ENCODE measurements at regions not wholly inside any gene's neighbourhood (a gene's known extent, or its start where the extent isn't known, plus 50 kb on each side); places are given as distances from the start of the nearest gene placed in this dataset.

- Histone ChIP-seq H3K4me3 (IDR thresholded peaks at IDR 0.05; ENCODE audit: insufficient read depth, low read depth, low read length) (no peak overlapping the region), H3K4me2 (no peak overlapping the region), H3K27me3 (ENCODE audit: insufficient read depth, low read depth) (no peaks in the 10 kb centered on the region), H3K79me2 (ENCODE audit: insufficient read depth, low read depth) (no peaks in the 10 kb centered on the region), H4K20me1 (ENCODE audit: insufficient read depth) (no peaks in the 10 kb centered on the region), H2AFZ (ENCODE audit: low read depth) (no peak overlapping the region), H3K36me3 (ENCODE audit: insufficient read depth) (no peaks in the 10 kb centered on the region), H3K4me1 (ENCODE audit: low read depth, poor library complexity, severe bottlenecking) (no peaks in the 10 kb centered on the region), H3K9ac (no peak overlapping the region), H3K27ac (no peak overlapping the region)
- no peak for TF ChIP-seq CTCF (conservative IDR thresholded peaks at IDR 0.05; ENCODE audit: low read depth, low read length)
These were observed 97.2 kb upstream of the PKDCC start for GRCh38 chr2:41950666-41950960.

GRCh38 chr2:41954304-41955291 is 93.2 kb upstream of the PKDCC start:
- no peak overlapping the region for H3K4me3 ChIP-seq (IDR thresholded peaks at IDR 0.05; ENCODE audit: insufficient read depth, low read depth, low read length)
- no peak overlapping the region for H3K27ac ChIP-seq
- no peaks in the 10 kb centered on the region for H3K79me2 ChIP-seq (ENCODE audit: insufficient read depth, low read depth)
- H4K20me1 ChIP-seq (ENCODE audit: insufficient read depth): no peaks in the 10 kb centered on the region
- no peaks in the 10 kb centered on the region for H3K36me3 ChIP-seq (ENCODE audit: insufficient read depth)
- H3K4me2 ChIP-seq: no peak overlapping the region
- H3K27me3 ChIP-seq (ENCODE audit: insufficient read depth, low read depth): no peaks in the 10 kb centered on the region
- no peak overlapping the region for H3K9ac ChIP-seq
- no peaks in the 10 kb centered on the region for H3K4me1 ChIP-seq (ENCODE audit: low read depth, poor library complexity, severe bottlenecking)
- no peak for TF ChIP-seq CTCF (conservative IDR thresholded peaks at IDR 0.05; ENCODE audit: low read depth, low read length)
- H2AFZ ChIP-seq (ENCODE audit: low read depth): no peak overlapping the region

- Histone ChIP-seq H3K27ac (no peak overlapping the region), H3K4me3 (IDR thresholded peaks at IDR 0.05; ENCODE audit: insufficient read depth, low read depth, low read length) (no peak overlapping the region), H3K4me2 (no peak overlapping the region), H3K79me2 (ENCODE audit: insufficient read depth, low read depth) (no peaks in the 10 kb centered on the region), H3K4me1 (ENCODE audit: low read depth, poor library complexity, severe bottlenecking) (no peaks in the 10 kb centered on the region), H2AFZ (ENCODE audit: low read depth) (no peak overlapping the region), H3K9ac (no peak overlapping the region), H3K27me3 (ENCODE audit: insufficient read depth, low read depth) (no peaks in the 10 kb centered on the region), H3K36me3 (ENCODE audit: insufficient read depth) (no peaks in the 10 kb centered on the region), H4K20me1 (ENCODE audit: insufficient read depth) (no peaks in the 10 kb centered on the region)
- TF ChIP-seq CTCF (conservative IDR thresholded peaks at IDR 0.05; ENCODE audit: low read depth, low read length): no peak
These were observed 92.3 kb upstream of the PKDCC start for GRCh38 chr2:41955316-41956043.

- Histone ChIP-seq H3K4me3 (IDR thresholded peaks at IDR 0.05; ENCODE audit: insufficient read depth, low read depth, low read length) (no peak overlapping the region), H3K79me2 (ENCODE audit: insufficient read depth, low read depth) (no peaks in the 10 kb centered on the region), H2AFZ (ENCODE audit: low read depth) (no peak overlapping the region), H3K4me2 (no peak overlapping the region), H3K4me1 (ENCODE audit: low read depth, poor library complexity, severe bottlenecking) (no peaks in the 10 kb centered on the region), H3K36me3 (ENCODE audit: insufficient read depth) (no peaks in the 10 kb centered on the region), H3K27ac (no peak overlapping the region), H3K27me3 (ENCODE audit: insufficient read depth, low read depth) (no peaks in the 10 kb centered on the region), H3K9ac (no peak overlapping the region), H4K20me1 (ENCODE audit: insufficient read depth) (no peaks in the 10 kb centered on the region)
- TF ChIP-seq CTCF (conservative IDR thresholded peaks at IDR 0.05; ENCODE audit: low read depth, low read length): no peak
These were observed 90.4 kb upstream of the PKDCC start for GRCh38 chr2:41957431-41957830.
